ENCODE measurements at regions not wholly inside any gene's neighbourhood (a gene's known extent, or its start where the extent isn't known, plus 50 kb on each side); places are given as distances from the start of the nearest gene placed in this dataset.
"Not testable (repeated sequence)": the region's sequence is repeated elsewhere in the genome, so short reads cannot be mapped to it uniquely, and the experiment has no call there.

- DNase-seq (no peak), ATAC-seq (no peak)
- intact Hi-C loops (cut with DNase I), result loop anchor here in 1 of 2 donors (5.0 kb wide), 1 partner anchor 63 kb away; no protein-coding TSS in a partner anchor
These were observed 64.0 kb downstream of the GADD45G start for GRCh38 chr9:89668866-89669246.

- intact Hi-C loops (cut with DNase I), result loop anchor here in 1 of 2 donors (5.0 kb wide), 1 partner anchor 63 kb away; no protein-coding TSS in a partner anchor
- DNase-seq, result no peak
- ATAC-seq, result no peak
These were observed 64.6 kb downstream of the GADD45G start for GRCh38 chr9:89669361-89669842.

- intact Hi-C loops (cut with DNase I), result no loop called here
- ATAC-seq (no peak), DNase-seq (no peak)
These were observed 65.3 kb downstream of the GADD45G start for GRCh38 chr9:89670114-89670513.

- no peak for ATAC-seq
- DNase-seq, result no peak
- intact Hi-C loops (cut with DNase I), result no loop called here
These were observed 66.1 kb downstream of the GADD45G start for GRCh38 chr9:89670801-89671434.

GRCh38 chr9:89674667-89675057 is 69.8 kb downstream of the GADD45G start:
- ATAC-seq (no peak), DNase-seq (no peak)
- intact Hi-C loops (cut with DNase I), result no loop called here

- DNase-seq (no peak), ATAC-seq (peak; percentile 67 to 84)
- intact Hi-C loops (cut with DNase I), result no loop called here
These were observed 70.4 kb downstream of the GADD45G start for GRCh38 chr9:89675058-89675742.

- ATAC-seq (peak; percentile 70 to 74), DNase-seq (peak; percentile 57)
- intact Hi-C loops (cut with DNase I), result no loop called here
These were observed 71.5 kb downstream of the GADD45G start for GRCh38 chr9:89676281-89676680.

GRCh38 chr9:89677702-89678395 is 73.0 kb downstream of the GADD45G start:
- intact Hi-C loops (cut with DNase I), result no loop called here
- no peak for ATAC-seq
- no peak for DNase-seq

GRCh38 chr9:89678396-89679015 is 73.7 kb downstream of the GADD45G start:
- DNase-seq (no peak), ATAC-seq (no peak)
- intact Hi-C loops (cut with DNase I), result no loop called here

- intact Hi-C loops (cut with DNase I), result no loop called here
- no peak for ATAC-seq
These were observed 74.2 kb downstream of the GADD45G start for GRCh38 chr9:89679016-89679415.

GRCh38 chr9:89679581-89679980 is 74.8 kb downstream of the GADD45G start:
- DNase-seq (no peak), ATAC-seq (no peak)
- intact Hi-C loops (cut with DNase I), result no loop called here

More at GRCh38 chr9:89679016-89679415, 74.2 kb downstream of the GADD45G start:
- no peak for DNase-seq

- intact Hi-C loops (cut with DNase I), result loop anchor here in 1 of 2 donors (5.0 kb wide), 1 partner anchor 51 kb away; no protein-coding TSS in a partner anchor
- DNase-seq, result no peak
- no peak for ATAC-seq
These were observed 76.0 kb downstream of the GADD45G start for GRCh38 chr9:89680547-89681467.

- not testable (repeated sequence) for DNase-seq, ATAC-seq
- intact Hi-C loops (cut with DNase I), result loop anchor here in 1 of 2 donors (5.0 kb wide), 1 partner anchor 51 kb away; no protein-coding TSS in a partner anchor
These were observed 76.7 kb downstream of the GADD45G start for GRCh38 chr9:89681468-89681859.

- no peak for ATAC-seq
- no peak for DNase-seq
- intact Hi-C loops (cut with DNase I), result loop anchor here in 1 of 2 donors (5.0 kb wide), 1 partner anchor 49 kb away; no protein-coding TSS in a partner anchor
These were observed 78.8 kb downstream of the GADD45G start for GRCh38 chr9:89683626-89684025.

- ATAC-seq (no peak), DNase-seq (no peak)
- intact Hi-C loops (cut with DNase I), result loop anchor here in 1 of 2 donors (5.0 kb wide), 1 partner anchor 48 kb away; no protein-coding TSS in a partner anchor
These were observed 79.4 kb downstream of the GADD45G start for GRCh38 chr9:89684218-89684617.

- ATAC-seq, result peak; percentile 80 to 92
- intact Hi-C loops (cut with DNase I), result loop anchor here in 1 of 2 donors (5.0 kb wide), 1 partner anchor 47 kb away; no protein-coding TSS in a partner anchor
- DNase-seq, result peak; percentile 63
These were observed 80.3 kb downstream of the GADD45G start for GRCh38 chr9:89684912-89685636.

- ATAC-seq, result no peak
- DNase-seq, result no peak
- intact Hi-C loops (cut with DNase I), result no loop called here
These were observed 80.9 kb downstream of the GADD45G start for GRCh38 chr9:89685698-89686097.

- DNase-seq (no peak), ATAC-seq (peak in 1 of 2 donors; percentile 18)
- intact Hi-C loops (cut with DNase I), result no loop called here
These were observed 81.3 kb downstream of the GADD45G start for GRCh38 chr9:89686126-89686525.
